HepG2 (cell line): ENCODE measurements at regions not wholly inside any gene's neighbourhood (a gene's known extent, or its start where the extent isn't known, plus 50 kb on each side); places are given as distances from the start of the nearest gene placed in this dataset.

Experiments
- ATAC-seq: fragments of 200-7000 bp; cut with Tn5 transposase; 3 replicates; pipeline ENCODE4 v1.9.1; 2020; ENCODE audit warnings: mild to moderate bottlenecking, moderate library complexity
- BruUV-seq: library from RNA; stranded (reverse); fragments of 400-500 nt; replicated peaks from 2 replicates; lab custom pipeline; 2021; lab: Mats Ljungman, UMichigan
- CTCF ChIA-PET: fragments of 300-600 bp; formaldehyde crosslinking; extraction: SDS; loops from one replicate; lab custom pipeline; 2021; ENCODE audit warnings: low total read pairs, inconsistent platforms, low intra/inter-chr PET ratio; lab: Yijun Ruan, JAX
- POLR2A ChIA-PET: fragments of 350-600 bp; sonication (Branson Sonifier 250); formaldehyde crosslinking; loops from one replicate; lab custom pipeline; 2020; ENCODE audit warnings: antibody characterized with exemption, inconsistent platforms; lab: Yijun Ruan, JAX
- DNase-seq: peaks from one replicate; pipeline ENCODE4 v3.0.0-alpha.2; 2015; ENCODE audit warnings: low spot score
- FAIRE-seq: peaks from 3 replicates; lab custom pipeline; 2011; peaks lifted over from hg19 to GRCh38; lab: Jason Lieb, UNC
- H2AFZ ChIP-seq: one replicate; pipeline ENCODE4 v1.6.1; 2011; ENCODE audit warnings: low read length, inconsistent platforms
- H3K27ac ChIP-seq: fragments of 300-600 bp; 3 replicates; pipeline ENCODE4 v1.8.0; 2011; ENCODE audit warnings: mixed run types, mild to moderate bottlenecking, mixed read lengths, low read length, inconsistent platforms; ENCODE audit not compliant: insufficient read depth; ENCODE audit errors: extremely low read length
- H3K27me3 ChIP-seq, 2 experiments: fragments of 200-600 bp in 1 of 2; 2 replicates in 1 of 2; 3 replicates in 1 of 2; pipeline versions ENCODE4 v1.6.0 to v1.8.0; 2011; ENCODE audit warnings: low read length in 2 of 2, mild to moderate bottlenecking in 2 of 2, moderate library complexity in 2 of 2, inconsistent platforms in 1 of 2; ENCODE audit not compliant: insufficient read depth in 2 of 2, control insufficient read depth in 1 of 2
- H3K36me3 ChIP-seq, 2 experiments: fragments of 200-600 bp in 1 of 2; replicated peaks in 1 of 2; 2 replicates in 1 of 2; 3 replicates in 1 of 2; pipeline versions ENCODE4 v1.5.1 to v1.8.0; 2011; ENCODE audit warnings: low read length in 2 of 2, inconsistent platforms in 1 of 2; ENCODE audit not compliant: insufficient read depth in 2 of 2, control insufficient read depth in 1 of 2
- H3K4me1 ChIP-seq: 2 replicates; pipeline ENCODE4 v1.5.1; 2012; ENCODE audit warnings: low read length, inconsistent platforms; ENCODE audit not compliant: insufficient read depth
- H3K4me2 ChIP-seq: 2 replicates; pipeline ENCODE4 v1.6.0; 2011; ENCODE audit warnings: low read depth, low read length, inconsistent platforms
- H3K4me3 ChIP-seq, 3 experiments: fragments of 200-600 bp in 1 of 3; sonication (generic), shearing (Covaris generic) in 1 of 3; replicated peaks in 1 of 3; 2 replicates each; pipeline ENCODE4 v1.5.1; 2011 to 2016; ENCODE audit warnings: low read length in 3 of 3, inconsistent platforms in 2 of 3, low read depth in 2 of 3, mild to moderate bottlenecking in 2 of 3, control low read depth in 1 of 3, mixed read lengths in 1 of 3; ENCODE audit not compliant: insufficient read depth in 1 of 3
- H3K79me2 ChIP-seq: one replicate; pipeline ENCODE4 v1.6.1; 2011; ENCODE audit warnings: low read length, inconsistent platforms; ENCODE audit not compliant: insufficient read depth
- H3K9ac ChIP-seq: 2 replicates; pipeline ENCODE4 v1.6.0; 2011; ENCODE audit warnings: mild to moderate bottlenecking, low read depth, low read length, inconsistent platforms; ENCODE audit not compliant: insufficient read depth
- H3K9me3 ChIP-seq: 2 replicates; pipeline ENCODE4 v1.5.1; 2012; ENCODE audit warnings: mild to moderate bottlenecking, low read length
- H4K20me1 ChIP-seq: 2 replicates; pipeline ENCODE4 v1.6.0; 2011; ENCODE audit warnings: inconsistent platforms, mild to moderate bottlenecking, low read length, moderate library complexity; ENCODE audit not compliant: insufficient read depth
- EED ChIP-seq: sonication (generic); formaldehyde crosslinking; IDR thresholded peaks from 2 replicates; pipeline ENCODE4 v1.5.0; 2020; ENCODE audit warnings: mild to moderate bottlenecking, missing genetic modification reagents
- HOMEZ ChIP-seq: IDR thresholded peaks from 2 replicates; pipeline ENCODE4 v1.6.1; 2016; ENCODE audit warnings: low read depth
- KAT2B ChIP-seq: fragments of 150-350 bp; IDR thresholded peaks from 2 replicates; pipeline ENCODE4 v1.6.1; 2014; ENCODE audit warnings: low read depth, low read length, borderline replicate concordance
- PREB ChIP-seq: sonication (generic); formaldehyde crosslinking; IDR thresholded peaks from 2 replicates; pipeline ENCODE4 v1.4.0; 2020; ENCODE audit warnings: missing genetic modification reagents
- SAFB2 ChIP-seq: sonication (generic); formaldehyde crosslinking; IDR thresholded peaks from 2 replicates; pipeline ENCODE4 v1.5.1; 2020; ENCODE audit warnings: missing genetic modification reagents, low read depth, mild to moderate bottlenecking, borderline replicate concordance
- SP140L ChIP-seq: sonication (generic); formaldehyde crosslinking; IDR thresholded peaks from 2 replicates; pipeline ENCODE4 v1.4.0; 2020; ENCODE audit warnings: missing genetic modification reagents, borderline replicate concordance
- TARDBP ChIP-seq: sonication (generic); formaldehyde crosslinking; IDR thresholded peaks from 2 replicates; pipeline ENCODE4 v1.8.0; 2022; ENCODE audit warnings: mild to moderate bottlenecking, missing genetic modification reagents
- ZBTB46 ChIP-seq: sonication (generic); formaldehyde crosslinking; IDR thresholded peaks from 2 replicates; pipeline ENCODE4 v1.4.0; 2020; ENCODE audit warnings: mild to moderate bottlenecking, missing genetic modification reagents, borderline replicate concordance
- ZMYM4 ChIP-seq: sonication (generic); formaldehyde crosslinking; IDR thresholded peaks from 2 replicates; pipeline ENCODE4 v1.8.1; 2023; ENCODE audit warnings: mild to moderate bottlenecking, missing genetic modification reagents
- ZNF253 ChIP-seq: sonication (generic); formaldehyde crosslinking; IDR thresholded peaks from 2 replicates; pipeline ENCODE4 v1.8.0; 2022; ENCODE audit warnings: mild to moderate bottlenecking, missing genetic modification reagents, borderline replicate concordance
- ZNF331 ChIP-seq: sonication (generic); formaldehyde crosslinking; IDR thresholded peaks from 2 replicates; pipeline ENCODE4 v1.4.0; 2020; ENCODE audit warnings: missing genetic modification reagents
- WGBS: methylation state at CpG from one replicate; pipeline ENCODE4 v1.1.6; 2017; ENCODE audit warnings: low lambda C conversion rate; 5-methylcytosine and 5-hydroxymethylcytosine counted together
- in situ Hi-C: cut with HindIII; loops from 2 replicates; pipeline ENCODE4 v1.10.0; 2017; ENCODE audit warnings: low pct_unique_long_range_greater_than_20kb; ENCODE audit not compliant: extremely low pct_ligation_motif_present
- intact Hi-C: fragments of 100-400 bp; cut with micrococcal nuclease; formaldehyde crosslinking; loops from one replicate; pipeline ENCODE4 v1.10.0; 2022; ENCODE audit not compliant: unreplicated experiment

GRCh38 chr1:59172693-59173092 is 124.2 kb upstream of the FGGY start (continued):
- TF ChIP-seq KAT2B: no peak
- no peak for TF ChIP-seq HOMEZ
- no peak for TF ChIP-seq EED (CRISPR knock-in tag)
- TF ChIP-seq ZBTB46 (CRISPR knock-in tag): no peak
- no peak for TF ChIP-seq SAFB2 (CRISPR knock-in tag)

GRCh38 chr1:59173721-59174120 is 123.2 kb upstream of the FGGY start:
- no peak overlapping the region for H2AFZ ChIP-seq
- no peak overlapping the region for H3K27ac ChIP-seq
- in situ Hi-C loops: no loop called here
- ATAC-seq (no peak), DNase-seq (no peak)
- no peaks in the 10 kb centered on the region; a peak in 1 of 5 replicates for H3K27me3 ChIP-seq
- no peaks in the 10 kb centered on the region for H3K4me1 ChIP-seq
- WGBS: 0% methylated on average over 1 of the region's 1 CpG
- no TSS peak for BruUV-seq
- POLR2A ChIA-PET: no interaction called here
- no peaks in the 10 kb centered on the region for H3K9me3 ChIP-seq
- CTCF ChIA-PET: no interaction called here
- H3K4me3 ChIP-seq: no peak overlapping the region
- intact Hi-C loops: no loop called here
- H3K9ac ChIP-seq: no peak overlapping the region
- TF ChIP-seq ZNF331 (CRISPR knock-in tag) (no peak), SP140L (CRISPR knock-in tag) (no peak), ZNF253 (no peak), ZMYM4 (CRISPR knock-in tag) (no peak), TARDBP (CRISPR knock-in tag) (no peak), PREB (no peak)
- TF ChIP-seq, all 625 proteins: peak for 0
- no peak overlapping the region for H3K4me2 ChIP-seq
- no peaks in the 10 kb centered on the region for H3K36me3 ChIP-seq
- FAIRE-seq: no peak
- no peaks in the 10 kb centered on the region for H4K20me1 ChIP-seq
- no peaks in the 10 kb centered on the region for H3K79me2 ChIP-seq
